SH-SY5Y (cell line): ENCODE measurements at regions not wholly inside any gene's neighbourhood (a gene's known extent, or its start where the extent isn't known, plus 50 kb on each side); places are given as distances from the start of the nearest gene placed in this dataset.

Experiments
- GATA2 ChIP-seq: IDR thresholded peaks from 2 replicates; pipeline ENCODE4 v1.6.1; 2011; ENCODE audit warnings: mild to moderate bottlenecking, low read depth, low read length
- GATA3 ChIP-seq: IDR thresholded peaks from 2 replicates; pipeline ENCODE4 v1.6.1; 2011; ENCODE audit warnings: low read depth, mild to moderate bottlenecking, low read length, moderate library complexity

DNA sequence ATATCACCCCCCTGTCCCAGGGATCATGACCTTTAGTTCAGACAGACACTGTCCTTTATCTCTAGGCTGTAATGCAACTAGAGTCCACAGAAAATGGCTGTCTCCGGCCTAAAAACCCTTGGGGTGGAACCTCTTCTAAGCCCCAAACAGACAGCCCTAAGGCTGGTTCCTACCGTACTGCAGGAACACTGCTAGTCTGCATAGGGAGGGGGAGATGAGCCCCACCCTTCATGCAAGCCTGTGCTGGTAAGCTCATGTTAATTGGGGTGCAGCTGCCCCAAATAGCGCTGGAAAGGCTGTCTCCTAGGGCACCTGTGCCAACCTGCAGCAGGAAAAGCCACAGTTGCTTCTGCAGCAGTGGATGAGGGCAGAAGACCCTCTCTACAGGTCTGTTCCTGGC lies 252.1 kb upstream of the MDFIC2 start:
- TF ChIP-seq GATA2 (no peak), GATA3 (no peak)

DNA sequence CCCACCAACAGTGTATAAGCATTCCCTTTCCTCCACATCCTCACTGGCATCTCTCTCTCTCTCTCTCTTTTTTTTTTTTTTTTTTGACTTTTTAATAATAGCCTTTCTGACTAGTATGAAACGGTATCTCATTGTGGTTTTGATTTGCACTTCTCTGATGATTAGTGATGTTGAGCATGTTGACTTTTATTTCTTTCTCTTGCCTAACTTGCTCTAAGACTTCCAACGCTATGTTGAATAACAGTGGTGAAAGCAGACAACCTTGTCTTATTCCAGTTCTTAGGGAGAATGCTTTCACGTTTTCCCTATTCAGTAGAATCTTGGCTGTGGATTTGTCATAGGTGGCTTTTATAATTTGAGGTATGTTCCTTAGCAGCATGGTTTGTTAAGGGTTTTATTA lies 249.4 kb upstream of the MDFIC2 start:
- no peak for TF ChIP-seq GATA3
- no peak for TF ChIP-seq GATA2

- TF ChIP-seq GATA2, result no peak
- TF ChIP-seq GATA3, result no peak
Observed at GRCh38 chr3:70558956-70559355, 246.5 kb upstream of the MDFIC2 start.

- TF ChIP-seq GATA2 (no peak), GATA3 (no peak)
Observed at GRCh38 chr3:70557976-70558375, 245.5 kb upstream of the MDFIC2 start.

DNA sequence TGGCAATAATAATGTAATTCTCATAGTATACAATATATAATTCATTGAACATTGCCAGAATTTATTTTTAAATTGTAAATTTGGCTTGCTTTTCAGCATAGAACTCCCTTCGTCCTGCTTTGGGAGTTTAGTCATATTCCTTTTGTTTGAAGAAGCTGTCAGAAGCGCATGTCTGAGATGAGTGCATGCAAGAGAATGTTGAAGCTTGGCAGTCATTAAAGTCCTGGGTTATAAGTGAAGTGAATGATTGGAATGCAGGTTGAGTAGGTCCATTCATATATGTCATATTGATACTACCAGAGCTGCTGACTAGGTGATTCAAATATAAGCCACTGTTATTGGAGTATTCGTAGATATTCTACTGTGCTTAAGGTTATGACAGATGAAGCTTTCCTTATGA lies 243.6 kb upstream of the MDFIC2 start:
- TF ChIP-seq GATA2 (no peak), GATA3 (no peak)

DNA sequence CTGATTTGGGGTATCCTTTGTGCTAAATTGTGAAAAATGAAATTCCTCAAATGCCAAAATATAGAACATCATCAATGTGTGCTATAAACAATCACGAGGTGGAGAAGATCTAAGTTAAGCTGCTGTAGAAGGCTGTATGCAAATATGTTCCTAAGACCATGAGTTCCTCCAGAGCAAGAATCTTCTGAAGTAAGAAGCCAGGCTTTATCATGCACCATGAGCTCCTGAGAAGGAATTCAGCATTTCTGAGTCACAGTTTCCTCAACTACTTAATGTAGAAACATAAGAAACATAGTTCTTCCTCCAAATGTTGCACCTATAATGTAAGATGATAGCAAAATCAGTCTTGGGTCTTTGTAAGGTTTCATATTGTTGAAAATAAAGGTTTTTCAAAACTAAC lies 241.7 kb upstream of the MDFIC2 start:
- TF ChIP-seq GATA3, result no peak
- no peak for TF ChIP-seq GATA2

DNA sequence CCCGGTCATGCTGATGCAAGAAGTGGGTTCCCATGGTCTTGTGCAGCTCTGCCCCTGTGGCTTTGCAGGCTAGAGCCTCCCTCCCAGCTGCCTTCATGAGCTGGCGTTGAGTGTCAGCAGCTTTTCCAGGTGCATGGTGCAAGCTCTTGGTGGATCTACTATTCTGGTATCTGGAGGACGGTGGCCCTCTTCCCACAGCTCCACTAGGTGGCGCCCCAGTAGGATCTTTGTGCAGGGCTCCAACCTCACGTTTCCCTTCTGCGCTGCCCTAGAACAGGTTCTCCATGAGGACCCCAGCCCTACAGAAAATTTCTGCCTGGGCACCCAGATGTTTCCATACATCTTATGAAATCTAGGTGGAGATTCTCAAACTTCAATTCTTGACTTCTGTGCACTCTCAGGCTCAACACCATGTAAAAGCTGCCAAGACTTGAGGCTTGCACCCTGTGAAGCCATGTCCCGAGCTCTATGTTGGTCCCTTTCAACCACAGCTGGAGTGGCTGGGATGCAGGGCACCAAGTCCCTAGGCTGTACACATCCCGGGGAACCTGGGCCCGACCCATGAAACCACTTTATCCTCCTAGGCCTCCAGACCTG lies 238.4 kb upstream of the MDFIC2 start:
- TF ChIP-seq GATA2 (no peak), GATA3 (no peak)

DNA sequence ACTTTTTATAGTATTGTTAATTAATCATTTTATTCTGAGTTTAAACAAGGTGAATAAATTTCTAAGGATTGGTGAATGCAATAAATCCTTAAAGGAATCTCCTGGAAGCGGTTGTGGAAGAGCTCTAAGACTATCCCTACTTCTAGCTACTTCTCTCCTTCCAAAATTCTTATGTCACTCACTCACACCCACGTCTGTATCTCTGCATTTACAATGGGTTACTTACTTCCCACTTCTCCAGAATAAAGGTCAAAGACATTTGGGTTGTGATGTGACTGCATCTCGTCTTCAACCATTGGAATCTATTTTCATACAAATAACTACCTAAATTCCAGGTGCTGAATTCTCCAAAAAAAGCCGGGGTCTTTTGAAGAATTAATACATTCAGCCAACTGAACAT lies 234.2 kb upstream of the MDFIC2 start:
- TF ChIP-seq GATA2, result no peak
- no peak for TF ChIP-seq GATA3

DNA sequence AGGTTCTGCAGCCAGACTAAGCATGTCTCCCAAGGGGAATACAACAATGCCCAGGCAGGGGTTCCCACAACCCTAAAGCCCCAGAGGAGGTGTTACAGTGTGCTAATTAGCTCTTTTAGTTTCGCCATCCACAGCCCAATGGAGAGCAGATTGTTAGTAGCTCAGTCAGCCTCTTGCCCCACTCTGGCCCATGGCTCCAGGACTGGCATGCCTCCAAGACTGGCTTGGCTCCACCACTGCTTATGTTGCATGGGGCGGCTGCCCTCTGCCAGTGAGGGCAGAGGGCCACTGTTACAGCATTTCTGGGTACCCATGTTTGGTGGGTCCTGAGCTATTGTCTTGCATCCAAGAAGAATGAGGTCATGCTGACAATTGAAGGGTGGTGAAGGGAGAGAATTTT lies 231.1 kb upstream of the MDFIC2 start:
- TF ChIP-seq GATA3 (no peak), GATA2 (no peak)

DNA sequence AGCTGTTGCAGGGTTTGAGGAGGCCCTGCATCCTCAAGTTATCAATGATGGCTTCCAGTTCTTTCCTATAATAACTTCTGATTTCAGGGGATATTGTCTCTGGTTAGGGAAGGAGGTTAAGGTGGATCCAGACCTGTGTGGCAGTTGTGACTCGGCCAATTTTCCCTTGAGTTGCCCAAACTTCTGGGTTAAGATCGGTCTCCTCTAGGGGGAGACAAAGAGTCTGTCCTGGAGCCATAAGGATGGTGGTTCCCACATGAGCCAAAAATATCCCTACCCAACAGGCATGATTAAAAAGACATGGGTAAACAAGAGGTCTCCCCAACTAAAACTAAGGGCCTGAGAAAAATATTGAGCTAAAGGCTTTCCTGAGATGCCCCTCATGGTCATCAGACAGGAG lies 227.5 kb upstream of the MDFIC2 start:
- no peak for TF ChIP-seq GATA2
- TF ChIP-seq GATA3, result no peak

DNA sequence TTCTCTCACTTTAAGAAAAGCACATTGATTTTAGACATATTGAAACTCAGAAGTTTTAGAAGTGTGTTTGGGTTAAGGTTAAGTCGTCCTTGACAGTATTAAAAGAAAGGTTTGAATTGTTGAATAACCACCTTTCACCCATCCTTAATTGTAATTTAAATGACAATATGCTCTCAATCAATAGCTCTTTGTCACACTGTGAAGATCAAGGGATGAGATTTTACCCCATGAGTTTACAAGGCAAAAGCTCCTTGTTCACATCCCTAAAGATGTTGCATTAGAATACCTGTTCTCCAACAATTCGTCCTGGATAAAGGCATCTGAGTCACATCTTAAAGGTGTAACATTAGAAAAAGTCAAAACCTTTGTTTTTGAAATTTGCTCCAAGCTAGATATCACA lies 220.4 kb upstream of the MDFIC2 start:
- no peak for TF ChIP-seq GATA2
- TF ChIP-seq GATA3, result no peak

DNA sequence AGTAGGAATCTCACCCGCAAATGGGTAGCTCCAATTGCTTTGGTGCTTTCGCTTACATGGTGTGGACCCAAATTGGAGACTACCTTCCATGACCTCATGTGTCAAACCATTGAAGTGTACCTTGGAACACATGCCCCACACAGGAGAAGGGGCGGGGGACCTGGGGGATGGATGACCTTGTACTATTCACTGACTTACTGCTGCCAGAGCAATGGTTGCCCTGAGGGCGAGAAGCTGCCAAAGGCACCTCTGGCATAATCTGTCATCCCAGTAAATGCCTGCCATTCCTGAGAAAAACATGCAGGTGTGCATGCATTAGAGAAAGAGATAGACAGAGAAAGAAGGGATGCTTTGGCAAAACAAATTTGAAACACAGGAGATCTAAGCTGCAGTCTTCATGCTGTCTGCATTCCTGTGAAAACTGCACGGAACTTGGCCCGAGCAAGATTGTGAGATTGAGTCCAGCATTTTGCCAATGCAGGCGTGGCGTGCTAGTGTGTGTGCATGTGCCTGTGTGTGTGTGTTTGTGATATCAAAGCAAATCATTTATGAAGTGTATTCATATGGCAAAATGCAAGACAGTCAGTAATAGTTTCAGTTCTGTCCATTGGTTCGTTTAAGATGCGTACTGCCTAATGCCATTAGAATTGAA lies 219.5 kb upstream of the MDFIC2 start:
- no peak for TF ChIP-seq GATA3
- no peak for TF ChIP-seq GATA2

DNA sequence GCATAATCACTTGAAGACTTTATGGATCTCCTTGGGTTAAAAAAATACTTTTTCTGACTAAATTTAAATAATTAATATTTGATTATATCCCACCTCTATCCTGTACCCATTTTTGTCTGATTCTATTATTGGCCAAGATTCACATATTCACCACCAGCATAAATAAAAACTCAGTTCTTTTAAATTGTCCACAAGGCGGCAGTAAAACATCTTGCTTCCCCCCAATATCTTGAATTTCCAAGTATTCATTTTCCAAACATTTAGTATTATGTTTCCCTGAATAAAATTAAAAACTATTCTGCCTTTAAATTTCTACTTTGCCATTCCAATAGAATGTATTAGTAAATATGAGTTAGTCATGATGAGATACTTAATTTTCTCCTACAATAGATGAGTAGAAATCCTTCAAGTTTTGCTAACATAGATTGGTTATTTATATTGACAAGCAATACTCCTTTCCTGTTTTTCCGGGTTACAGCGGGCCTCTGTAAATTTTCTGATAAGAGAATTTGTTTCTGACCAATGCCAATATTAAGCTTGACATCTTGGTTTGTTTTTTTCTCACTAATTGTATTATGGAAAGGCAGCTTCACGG lies 218.7 kb upstream of the MDFIC2 start:
- TF ChIP-seq GATA2 (no peak), GATA3 (no peak)

- no peak for TF ChIP-seq GATA3
- TF ChIP-seq GATA2, result no peak
Observed at GRCh38 chr3:70530626-70531025, 218.2 kb upstream of the MDFIC2 start.

DNA sequence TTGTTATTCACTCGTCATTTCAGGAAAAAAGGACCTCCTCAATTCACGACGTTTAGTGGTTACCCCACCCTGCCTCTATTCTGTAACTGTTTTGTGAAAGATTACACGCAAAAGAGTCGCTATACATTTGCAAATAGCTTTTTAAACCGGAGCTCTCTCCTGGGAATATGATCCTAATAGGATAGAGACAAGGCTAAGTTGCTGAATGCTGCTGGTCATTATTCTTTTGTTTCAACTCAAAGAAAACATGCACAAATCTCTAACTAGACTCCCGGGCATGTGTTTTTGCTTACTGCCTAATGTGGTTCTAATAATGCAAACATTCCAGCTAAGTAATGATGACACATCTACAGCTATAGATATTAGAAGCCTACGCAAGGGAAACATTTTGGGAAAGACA lies 214.6 kb upstream of the MDFIC2 start:
- no peak for TF ChIP-seq GATA2
- no peak for TF ChIP-seq GATA3

GRCh38 chr3:70519913-70520659 lies 207.6 kb upstream of the MDFIC2 start:
- TF ChIP-seq GATA3 (no peak), GATA2 (no peak)
